GM03348 (cell line): ENCODE measurements at regions not wholly inside any gene's neighbourhood (a gene's known extent, or its start where the extent isn't known, plus 50 kb on each side); places are given as distances from the start of the nearest gene placed in this dataset.

ENCODE experiments used
- DNase-seq: peaks from one replicate; pipeline ENCODE4 v3.0.0; 2012; ENCODE audit warnings: low spot score

- no peak for DNase-seq
Measured at GRCh38 chr5:68565427-68565826, 349.9 kb downstream of the PIK3R1 start.

GRCh38 chr5:68576805-68577204 lies 361.2 kb downstream of the PIK3R1 start:
- DNase-seq: no peak

- no peak for DNase-seq
Measured at GRCh38 chr5:68582284-68582683, 366.7 kb downstream of the PIK3R1 start.

DNA sequence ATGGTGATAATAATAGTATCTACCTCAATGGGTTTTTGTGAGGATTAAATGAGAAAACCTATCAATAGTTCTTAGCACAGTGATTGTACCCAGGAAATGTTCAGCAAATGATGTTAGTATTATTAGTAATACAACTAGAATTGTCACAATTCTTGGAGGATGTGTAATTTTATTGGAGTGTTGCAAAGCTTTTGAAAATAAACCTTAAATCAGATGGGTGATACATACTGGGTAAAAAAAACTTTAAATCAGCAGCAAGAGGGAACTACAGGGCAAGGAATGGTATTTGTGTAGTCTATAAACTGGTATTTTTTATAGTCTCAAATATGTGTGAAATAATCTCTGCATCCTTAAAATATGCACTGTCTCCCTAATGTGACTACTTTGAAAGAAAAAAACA lies 371.6 kb downstream of the PIK3R1 start:
- DNase-seq: peak; percentile 11

- DNase-seq: no peak
Measured at GRCh38 chr5:68591850-68592249, 376.3 kb downstream of the PIK3R1 start.

GRCh38 chr5:68592351-68592750 lies 376.8 kb downstream of the PIK3R1 start:
- no peak for DNase-seq

GRCh38 chr5:68593211-68593671 lies 377.7 kb downstream of the PIK3R1 start:
- DNase-seq: no peak

- DNase-seq: no peak
Measured at GRCh38 chr5:68612972-68613371, 397.4 kb downstream of the PIK3R1 start.

DNA sequence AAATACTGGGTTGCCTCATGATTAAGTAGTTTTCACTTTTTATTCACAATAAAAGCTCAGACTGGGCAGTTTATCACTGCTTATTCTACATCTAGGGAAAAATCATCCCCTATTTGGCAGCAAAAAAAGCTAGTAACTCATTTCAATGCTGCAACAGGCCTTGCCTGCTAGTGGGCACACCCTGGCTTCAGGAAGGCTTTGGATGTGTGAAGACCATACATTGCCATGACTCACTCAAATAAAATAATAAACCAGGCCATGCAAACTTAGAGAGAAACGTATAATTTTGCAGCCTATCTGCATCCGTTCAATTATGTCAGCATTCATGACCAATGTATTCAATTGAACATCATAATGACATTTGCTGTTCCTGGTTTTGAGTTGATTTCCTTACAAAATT lies 402.9 kb downstream of the PIK3R1 start:
- no peak for DNase-seq

GRCh38 chr5:68627001-68627400 lies 411.4 kb downstream of the PIK3R1 start:
- no peak for DNase-seq

GRCh38 chr5:68628082-68628814 lies 412.7 kb downstream of the PIK3R1 start:
- no peak for DNase-seq

- DNase-seq: no peak
Measured at GRCh38 chr5:68630354-68630753, 414.8 kb downstream of the PIK3R1 start.

- DNase-seq: no peak
Measured at GRCh38 chr5:68631884-68632283, 416.3 kb downstream of the PIK3R1 start.

- no peak for DNase-seq
Measured at GRCh38 chr5:68641211-68641610, 425.7 kb downstream of the PIK3R1 start.

GRCh38 chr5:68643064-68643463 lies 427.5 kb downstream of the PIK3R1 start:
- no peak for DNase-seq

DNA sequence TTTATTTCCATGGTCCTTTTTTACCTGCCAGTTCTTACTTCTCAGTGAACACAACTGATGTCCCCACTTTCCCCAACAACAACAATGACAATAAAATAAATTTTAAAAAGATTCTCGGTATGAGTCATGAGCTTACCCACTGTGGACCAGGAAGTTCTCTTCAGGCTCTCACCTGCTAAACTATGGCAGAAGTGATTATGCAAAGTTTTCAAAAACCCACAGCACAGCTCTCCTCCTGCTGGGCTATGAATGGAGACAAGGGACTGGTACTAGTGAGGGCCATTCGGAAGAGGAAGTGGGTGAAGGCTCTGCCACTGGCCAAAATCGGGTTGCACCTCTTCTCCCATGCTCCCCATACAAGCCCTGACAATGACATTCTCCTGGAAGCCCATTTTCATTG lies 429.4 kb downstream of the PIK3R1 start:
- no peak for DNase-seq

- DNase-seq: no peak
Measured at GRCh38 chr5:68646144-68646543, 430.6 kb downstream of the PIK3R1 start.

DNA sequence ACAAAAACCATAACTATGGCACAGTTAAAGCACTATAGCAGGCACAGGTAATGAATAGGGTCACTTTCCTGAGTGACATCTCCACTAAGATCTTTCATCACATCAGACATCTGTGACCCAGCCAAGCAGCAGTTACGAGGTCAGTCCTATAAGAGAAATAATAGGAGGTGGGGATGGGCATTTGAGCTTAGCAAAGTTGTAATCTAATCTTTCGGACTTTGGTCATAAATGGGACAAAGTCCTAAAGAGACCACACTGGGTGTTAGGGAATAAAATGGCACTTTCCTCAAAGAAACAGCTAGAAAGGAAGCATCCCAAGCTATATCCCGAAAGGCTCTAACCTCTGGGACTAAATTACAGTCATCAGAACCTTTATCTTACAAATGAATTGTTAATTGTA lies 432.2 kb downstream of the PIK3R1 start:
- DNase-seq: no peak

- no peak for DNase-seq
Measured at GRCh38 chr5:68648944-68649857, 433.6 kb downstream of the PIK3R1 start.

DNA sequence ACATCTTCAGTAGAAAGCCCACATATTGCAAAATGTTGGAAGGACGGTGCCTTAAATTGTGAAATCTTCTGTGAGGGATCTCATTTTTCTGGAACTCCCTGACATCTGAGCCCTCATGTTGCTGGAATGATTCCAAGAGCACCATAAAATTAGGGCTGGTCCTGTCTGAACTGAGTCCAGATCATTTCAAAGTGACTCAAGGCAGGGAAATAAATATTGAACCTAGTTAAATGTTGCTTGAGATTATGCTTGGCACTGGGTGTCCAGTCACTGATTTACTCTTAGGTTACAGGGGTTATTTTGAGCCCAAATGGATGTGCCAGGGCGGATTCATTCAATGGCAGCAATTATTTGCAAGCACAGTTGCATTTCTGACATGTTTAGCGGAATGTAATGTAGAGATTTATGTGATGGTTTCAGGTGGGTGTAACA lies 437.0 kb downstream of the PIK3R1 start:
- DNase-seq: peak; percentile 28

DNA sequence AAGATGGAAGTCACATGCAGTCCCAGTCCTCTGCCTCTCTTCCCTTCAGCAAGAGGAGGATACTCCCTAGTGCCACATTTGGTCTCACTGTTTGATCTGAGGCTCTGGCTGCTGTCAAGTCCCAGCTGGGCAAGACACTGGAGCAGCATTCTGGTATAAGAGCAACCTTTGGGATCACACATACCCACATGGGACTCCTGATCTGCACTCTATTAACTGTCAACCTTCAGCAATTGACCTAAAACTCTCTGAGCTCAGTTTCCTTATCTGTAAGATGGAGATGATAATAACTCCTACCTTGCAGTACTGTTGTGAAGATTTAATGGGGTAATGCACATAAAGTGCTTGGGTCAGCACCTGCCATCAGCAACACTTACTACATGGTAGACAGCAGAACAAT lies 437.9 kb downstream of the PIK3R1 start:
- DNase-seq: no peak

DNA sequence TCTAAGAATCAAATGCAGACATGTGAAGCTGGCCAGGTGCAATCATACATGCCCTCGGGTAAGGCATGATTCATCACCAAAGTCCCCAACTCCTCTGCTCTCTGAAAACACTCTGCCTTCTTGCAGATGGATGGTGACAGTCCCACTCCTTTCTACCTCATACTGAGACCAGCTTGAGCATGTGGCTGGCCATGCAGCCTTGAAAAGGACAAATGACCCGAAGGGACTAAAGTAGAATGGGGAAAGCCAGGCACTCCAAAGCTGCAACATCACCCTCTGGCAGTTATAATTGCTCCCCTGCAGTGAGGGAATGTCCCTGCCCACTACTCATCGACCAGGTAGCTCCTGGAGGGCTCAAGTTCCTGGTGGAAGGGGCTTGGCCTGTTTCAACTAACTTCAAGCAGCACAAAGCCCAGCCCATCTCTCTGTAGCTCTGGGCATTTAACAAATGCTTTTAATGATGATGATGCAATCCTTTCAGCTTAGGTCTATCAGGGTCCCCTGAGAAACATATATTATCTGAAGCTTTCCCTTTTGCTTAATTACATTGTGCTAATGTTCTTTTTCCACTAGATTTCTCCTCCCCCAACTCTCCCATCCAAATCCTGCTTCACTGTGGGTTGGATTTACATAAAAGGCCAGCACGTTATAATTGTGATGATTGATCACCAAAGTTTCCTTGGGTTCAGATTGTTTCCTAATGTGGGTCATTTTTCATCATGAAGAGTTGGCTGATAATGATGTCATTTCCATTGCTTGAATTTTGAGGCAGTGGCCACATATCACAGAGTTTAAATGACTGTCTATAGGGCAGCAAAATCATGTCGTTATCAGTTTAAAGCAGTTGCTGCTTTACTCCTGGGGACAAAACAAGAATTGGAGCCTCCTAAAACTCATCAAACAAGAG lies 436.5 kb upstream of the SLC30A5 start:
- DNase-seq: no peak
